Left lobe of liver (tissue), 2 donors: ENCODE measurements at regions not wholly inside any gene's neighbourhood (a gene's known extent, or its start where the extent isn't known, plus 50 kb on each side); places are given as distances from the start of the nearest gene placed in this dataset.

Experiments
- ATAC-seq: fragments of 200-7000 bp; cut with Tn5 transposase; one replicate; pipeline ENCODE4 v1.9.1; 2020; ENCODE audit warnings: mild to moderate bottlenecking, moderate library complexity
- DNase-seq: peaks from one replicate; pipeline ENCODE4 v3.0.0-alpha.2; 2020; ENCODE audit warnings: low spot score
- donor health status: DM: no; HTN: no; CAD: no; lungs with moderate emphysema.
- donor health status: DM: no; HTN: yes; CAD: no.

GRCh38 chr1:170313306-170313705 lies 167.5 kb downstream of the NTMT2 start:
- DNase-seq (no peak), ATAC-seq (no peak)

DNA sequence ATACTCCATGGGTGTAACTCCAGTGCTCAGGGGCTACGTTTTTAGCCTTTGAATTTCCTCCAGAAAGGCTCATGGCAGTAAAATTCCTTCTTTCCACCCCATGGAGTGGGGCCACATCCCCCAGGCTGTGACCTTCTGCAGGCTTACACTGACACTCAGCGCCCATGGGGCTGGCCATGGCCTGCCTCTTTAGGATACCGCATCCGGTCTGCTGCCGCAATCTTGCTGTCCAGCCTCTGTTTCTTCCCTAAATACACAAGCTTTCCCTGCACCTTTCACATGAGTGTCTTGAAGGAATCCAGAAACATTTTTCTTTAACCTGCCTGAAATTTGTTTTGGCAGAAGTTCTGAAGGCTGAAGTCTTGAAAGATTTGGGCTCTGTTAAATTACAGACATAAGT lies 170.5 kb downstream of the NTMT2 start:
- DNase-seq = no peak
- ATAC-seq = no peak

DNA sequence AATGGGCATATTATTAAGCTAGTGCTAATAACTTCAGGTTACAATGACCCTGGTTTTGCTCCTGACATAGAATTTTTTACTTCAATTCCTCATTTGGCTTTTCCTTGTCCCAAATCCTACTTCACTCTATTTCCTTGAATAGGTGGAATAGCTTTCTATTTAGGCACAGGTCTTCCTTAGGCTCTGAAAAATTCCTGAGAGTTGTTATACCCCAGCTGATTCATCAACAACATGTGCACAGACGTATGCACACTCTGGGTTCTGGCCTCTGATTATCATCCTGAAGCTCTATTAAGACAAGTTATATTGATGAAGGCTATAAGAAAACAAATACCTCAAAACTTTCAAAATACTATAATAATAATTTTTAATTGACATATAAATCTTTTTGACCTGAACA lies 172.4 kb downstream of the NTMT2 start:
- DNase-seq (no peak), ATAC-seq (no peak)

- ATAC-seq (no peak), DNase-seq (no peak)
These were observed 173.0 kb downstream of the NTMT2 start for GRCh38 chr1:170318736-170319135.

GRCh38 chr1:170321113-170321512 lies 175.4 kb downstream of the NTMT2 start:
- DNase-seq (no peak), ATAC-seq (no peak)

- DNase-seq (no peak), ATAC-seq (no peak)
These were observed 180.4 kb downstream of the NTMT2 start for GRCh38 chr1:170326186-170326585.

- ATAC-seq = no peak
- no peak for DNase-seq
These were observed 187.0 kb downstream of the NTMT2 start for GRCh38 chr1:170332801-170333200.

DNA sequence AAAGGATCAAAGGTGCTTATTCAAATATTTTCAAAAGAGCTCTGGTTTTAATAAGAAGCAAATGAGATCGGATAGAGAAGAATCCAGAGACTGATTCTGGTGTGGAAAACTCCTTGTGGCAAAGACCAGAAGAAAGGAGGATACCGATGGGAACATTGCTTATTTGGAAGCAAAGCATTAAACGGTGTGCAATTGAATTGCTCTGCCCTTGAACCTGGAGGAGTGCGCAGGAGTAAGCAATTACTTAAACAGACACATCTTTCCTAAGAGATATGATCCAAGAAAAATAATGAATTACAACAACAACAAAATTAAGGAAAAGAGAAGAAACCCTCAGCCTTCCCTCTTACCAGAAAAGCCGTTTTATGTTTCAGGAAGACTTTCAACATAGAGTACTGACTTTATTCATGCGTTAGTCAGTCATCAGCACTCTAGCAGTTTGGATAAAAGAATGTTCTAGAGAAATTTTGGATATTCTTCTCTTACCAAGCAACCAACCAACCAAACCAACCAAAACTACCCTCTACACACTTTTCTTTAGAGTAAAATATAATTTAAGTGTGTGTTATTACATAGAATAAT lies 191.7 kb downstream of the NTMT2 start:
- DNase-seq (no peak), ATAC-seq (no peak)

GRCh38 chr1:170339534-170339933 lies 192.4 kb upstream of the GORAB start:
- ATAC-seq = no peak
- no peak for DNase-seq

- ATAC-seq (no peak), DNase-seq (no peak)
These were observed 191.7 kb upstream of the GORAB start for GRCh38 chr1:170340308-170340707.

- ATAC-seq = no peak
- no peak for DNase-seq
These were observed 180.5 kb upstream of the GORAB start for GRCh38 chr1:170351366-170351946.

DNA sequence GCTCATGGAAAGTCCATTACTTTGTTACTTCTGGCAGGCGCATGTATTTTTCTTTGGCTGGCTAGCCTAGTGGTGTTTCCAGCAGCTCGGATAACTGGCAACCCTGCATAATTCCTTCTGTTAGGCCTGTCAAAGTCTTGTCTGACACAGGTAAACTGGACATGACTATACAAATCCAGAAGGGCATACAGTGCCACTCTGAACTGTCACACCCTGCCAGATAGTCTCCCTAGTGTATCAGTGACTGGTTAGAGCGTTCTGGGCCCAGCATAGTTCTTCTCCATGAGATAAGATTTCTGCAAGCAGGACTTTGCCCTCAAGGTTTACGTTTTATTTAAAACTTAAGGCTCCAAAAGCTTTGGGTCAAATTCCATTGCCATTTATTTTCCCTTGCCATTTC lies 177.7 kb upstream of the GORAB start:
- no peak for DNase-seq
- ATAC-seq = no peak

GRCh38 chr1:170354690-170355089 lies 177.3 kb upstream of the GORAB start:
- no peak for ATAC-seq

GRCh38 chr1:170355267-170355801 lies 176.6 kb upstream of the GORAB start:
- no peak for DNase-seq
- no peak for ATAC-seq

More at GRCh38 chr1:170354690-170355089, 177.3 kb upstream of the GORAB start:
- no peak for DNase-seq

GRCh38 chr1:170356585-170356984 lies 175.4 kb upstream of the GORAB start:
- DNase-seq (no peak), ATAC-seq (no peak)

DNA sequence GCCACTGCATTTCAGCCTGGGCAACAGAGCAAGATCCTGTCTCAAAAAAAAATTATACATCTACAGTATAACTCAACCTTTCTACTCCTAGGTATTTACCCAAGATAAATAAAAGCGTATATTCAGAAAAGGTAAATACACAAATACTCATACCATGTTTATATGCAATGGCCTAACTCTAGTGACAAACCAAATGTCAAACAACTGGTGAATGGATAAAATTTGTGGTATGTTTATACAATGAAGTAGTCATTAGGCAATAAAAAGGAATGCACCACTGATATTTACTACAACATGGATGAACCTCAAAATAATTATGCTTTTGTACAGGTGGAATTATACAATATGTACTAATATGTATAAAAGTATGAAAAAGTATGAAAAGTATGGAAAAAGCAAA lies 174.2 kb upstream of the GORAB start:
- no peak for ATAC-seq
- DNase-seq = no peak

DNA sequence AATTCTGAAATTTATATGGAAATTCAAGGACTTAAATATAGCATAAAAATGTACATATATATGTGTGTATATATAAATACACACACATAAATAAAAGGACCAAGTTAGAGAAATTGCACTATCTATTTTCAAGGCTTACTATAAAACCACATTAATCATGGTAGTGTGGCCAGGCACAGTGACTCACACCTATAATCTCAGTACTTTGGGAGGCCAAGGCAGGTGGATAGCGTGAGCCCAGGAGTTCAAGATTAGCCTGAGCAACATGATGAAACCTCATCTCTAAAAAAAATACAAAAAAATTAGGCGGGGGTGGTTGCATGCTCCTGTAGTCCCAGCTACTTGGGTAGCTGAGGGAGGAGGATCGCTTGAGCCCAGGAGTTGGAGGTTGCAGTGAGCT lies 171.4 kb upstream of the GORAB start:
- ATAC-seq (no peak), DNase-seq (no peak)

GRCh38 chr1:170365331-170365730 lies 166.6 kb upstream of the GORAB start:
- ATAC-seq = no peak
- DNase-seq = no peak

DNA sequence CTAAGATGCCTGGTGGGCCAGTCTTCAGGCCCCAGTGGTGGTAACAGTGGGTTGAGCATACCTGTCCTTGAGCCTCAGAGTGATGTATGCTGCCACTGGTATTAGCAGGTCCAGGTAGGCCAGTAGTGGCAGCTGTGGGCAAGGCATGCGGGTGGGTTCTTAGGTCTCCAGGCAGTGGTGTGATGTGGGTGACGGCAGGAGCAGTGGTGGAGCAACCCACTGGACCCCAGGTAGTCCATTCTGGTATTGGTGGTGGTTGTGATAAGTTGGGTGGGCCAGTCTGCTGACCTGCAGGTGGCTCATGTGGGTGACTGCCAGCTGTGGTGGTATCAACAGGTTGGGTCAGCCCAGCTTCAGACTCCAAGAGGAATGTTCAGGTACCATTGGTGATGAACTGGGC lies 165.0 kb upstream of the GORAB start:
- ATAC-seq = no peak
- no peak for DNase-seq

- DNase-seq (no peak), ATAC-seq (no peak)
These were observed 164.4 kb upstream of the GORAB start for GRCh38 chr1:170367615-170368014.

DNA sequence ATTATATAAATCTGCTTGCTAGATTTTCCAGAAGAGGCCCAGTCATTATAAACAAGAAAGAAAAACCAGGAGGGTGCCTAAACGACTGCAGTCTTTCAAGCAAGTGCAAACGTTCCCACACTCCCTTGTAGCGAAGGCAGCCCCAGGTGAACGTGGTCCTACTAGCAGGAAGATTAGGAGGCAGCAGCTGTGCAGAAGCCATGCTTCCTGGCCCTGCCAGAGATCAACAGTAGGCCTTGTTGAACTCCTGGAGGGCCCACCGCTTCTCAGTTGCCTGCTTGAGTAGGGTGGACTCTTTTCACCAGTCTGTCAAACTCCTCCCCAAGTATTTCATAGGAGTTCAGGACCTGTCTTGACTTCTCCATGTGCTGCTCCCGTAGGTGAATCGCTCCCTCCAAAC lies 163.0 kb upstream of the GORAB start:
- ATAC-seq (no peak), DNase-seq (no peak)

DNA sequence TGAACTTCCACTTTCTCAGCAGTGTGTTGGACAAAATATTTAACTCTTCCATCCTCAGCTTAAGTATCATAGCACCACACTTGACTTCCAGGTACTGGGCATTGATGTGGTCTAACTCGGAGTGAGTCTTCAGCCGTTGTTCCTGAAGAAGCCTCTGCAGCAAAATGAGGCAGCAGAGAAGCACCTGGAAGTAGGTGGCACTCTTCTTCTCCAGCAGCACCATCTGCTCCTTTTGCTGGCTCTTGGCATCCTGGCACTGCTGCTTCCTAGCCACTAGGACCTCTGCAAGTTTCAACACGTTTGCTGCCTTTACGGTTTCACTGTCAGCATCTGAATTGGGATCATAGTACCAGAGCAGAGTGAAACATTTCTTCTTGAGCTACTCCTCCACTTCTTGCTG lies 162.5 kb upstream of the GORAB start:
- DNase-seq (no peak), ATAC-seq (no peak)

GRCh38 chr1:170370087-170370486 lies 161.9 kb upstream of the GORAB start:
- DNase-seq (no peak), ATAC-seq (no peak)
